ENCODE measurements at regions not wholly inside any gene's neighbourhood (a gene's known extent, or its start where the extent isn't known, plus 50 kb on each side); places are given as distances from the start of the nearest gene placed in this dataset.

DNA sequence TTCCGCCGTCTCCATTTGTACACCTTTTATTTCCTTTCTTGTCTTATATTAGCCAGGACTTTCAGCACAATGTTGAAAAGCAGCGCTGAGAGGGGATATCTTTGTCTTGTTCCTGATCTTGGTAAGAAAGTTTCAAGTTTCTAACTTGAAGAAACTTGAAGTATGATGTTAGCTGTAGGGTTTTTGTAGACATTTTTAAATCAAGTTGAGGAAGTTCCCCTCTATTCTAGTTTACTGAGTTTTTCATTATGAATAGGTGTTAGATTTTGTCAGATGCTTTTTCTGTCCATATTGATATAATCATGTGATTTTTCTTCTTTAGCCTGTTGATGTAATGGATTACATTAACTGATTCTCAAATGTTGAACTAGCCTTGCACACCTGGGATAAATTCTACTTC is 425.7 kb downstream of the PIK3R1 start:
- TF ChIP-seq, protein P1, sequence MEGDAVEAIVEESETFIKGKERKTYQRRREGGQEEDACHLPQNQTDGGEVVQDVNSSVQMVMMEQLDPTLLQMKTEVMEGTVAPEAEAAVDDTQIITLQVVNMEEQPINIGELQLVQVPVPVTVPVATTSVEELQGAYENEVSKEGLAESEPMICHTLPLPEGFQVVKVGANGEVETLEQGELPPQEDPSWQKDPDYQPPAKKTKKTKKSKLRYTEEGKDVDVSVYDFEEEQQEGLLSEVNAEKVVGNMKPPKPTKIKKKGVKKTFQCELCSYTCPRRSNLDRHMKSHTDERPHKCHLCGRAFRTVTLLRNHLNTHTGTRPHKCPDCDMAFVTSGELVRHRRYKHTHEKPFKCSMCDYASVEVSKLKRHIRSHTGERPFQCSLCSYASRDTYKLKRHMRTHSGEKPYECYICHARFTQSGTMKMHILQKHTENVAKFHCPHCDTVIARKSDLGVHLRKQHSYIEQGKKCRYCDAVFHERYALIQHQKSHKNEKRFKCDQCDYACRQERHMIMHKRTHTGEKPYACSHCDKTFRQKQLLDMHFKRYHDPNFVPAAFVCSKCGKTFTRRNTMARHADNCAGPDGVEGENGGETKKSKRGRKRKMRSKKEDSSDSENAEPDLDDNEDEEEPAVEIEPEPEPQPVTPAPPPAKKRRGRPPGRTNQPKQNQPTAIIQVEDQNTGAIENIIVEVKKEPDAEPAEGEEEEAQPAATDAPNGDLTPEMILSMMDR (IDR thresholded peaks at IDR 0.05) = no peak
- TF ChIP-seq POLR2A (IDR thresholded peaks at IDR 0.05) (no peak), EP300 (IDR thresholded peaks at IDR 0.05) (no peak)

Measured in ovary (tissue), 3 donors.